ENCODE measurements at regions not wholly inside any gene's neighbourhood (a gene's known extent, or its start where the extent isn't known, plus 50 kb on each side); places are given as distances from the start of the nearest gene placed in this dataset.

DNA sequence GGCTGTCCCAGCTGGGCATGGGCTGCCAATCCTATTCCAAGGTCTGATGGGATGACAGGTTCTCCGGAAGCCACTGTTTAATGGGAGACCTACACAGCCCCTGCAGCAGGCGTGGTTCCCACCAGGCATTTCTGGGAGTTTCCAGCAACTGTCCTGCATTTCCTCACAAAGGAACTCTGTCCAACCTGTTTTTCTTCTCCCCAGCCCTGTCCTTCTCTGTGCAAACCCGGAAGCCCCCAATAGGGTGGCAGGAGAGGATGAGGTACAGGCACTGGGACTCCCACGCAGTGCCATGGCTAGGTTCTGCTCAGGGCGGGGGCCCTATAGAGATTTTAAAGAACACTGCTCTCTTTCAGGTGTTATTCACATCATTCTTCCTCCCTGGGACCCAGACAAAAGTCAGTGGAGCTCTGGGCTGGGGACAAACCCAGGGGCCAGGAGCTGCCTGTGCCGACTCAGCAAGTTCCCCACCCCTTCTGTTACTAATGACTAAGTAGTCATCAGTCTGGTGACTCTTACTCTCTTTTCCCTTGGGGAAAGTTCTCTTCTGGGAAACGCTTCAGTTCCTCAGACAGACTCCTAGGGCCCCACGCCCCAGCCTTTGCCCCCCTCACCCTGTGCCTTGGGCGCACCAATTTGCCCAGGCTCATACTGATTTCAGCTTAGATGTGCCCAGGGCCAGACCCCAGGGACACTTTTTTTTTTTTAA lies 97.7 kb downstream of the CD47 start:
- no peak for FAIRE-seq
- no peak for DNase-seq (ENCODE audit: insufficient read length)
- no peak for TF ChIP-seq POLR2AphosphoS5 (IDR thresholded peaks at IDR 0.05; ENCODE audit: low read depth, low read length)
- no peak for TF ChIP-seq TAF1 (IDR thresholded peaks at IDR 0.05; ENCODE audit: borderline replicate concordance, low read depth, low read length)

DNA sequence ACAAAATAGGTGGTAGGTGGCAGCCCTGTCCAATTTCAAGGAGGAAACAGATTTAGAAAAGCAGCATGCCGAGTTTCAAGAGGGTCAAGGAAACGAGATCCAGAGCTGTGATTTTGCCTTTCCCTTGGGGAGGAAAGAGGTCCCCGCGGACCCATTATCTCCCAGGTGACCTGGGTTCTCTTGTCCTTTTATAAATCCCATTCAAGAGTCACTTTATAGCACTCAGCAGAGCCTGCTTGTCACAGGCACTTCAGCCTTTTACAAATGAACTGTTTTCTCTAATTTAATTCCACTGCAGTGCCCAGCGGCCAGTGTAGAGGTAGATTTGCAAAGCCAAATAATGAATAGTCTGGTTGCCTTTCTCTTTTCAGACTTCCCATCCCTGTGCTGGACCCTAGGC lies 99.9 kb downstream of the CD47 start:
- TF ChIP-seq TAF1 (IDR thresholded peaks at IDR 0.05; ENCODE audit: borderline replicate concordance, low read depth, low read length): no peak
- no peak for FAIRE-seq
- no peak for DNase-seq (ENCODE audit: insufficient read length)

DNA sequence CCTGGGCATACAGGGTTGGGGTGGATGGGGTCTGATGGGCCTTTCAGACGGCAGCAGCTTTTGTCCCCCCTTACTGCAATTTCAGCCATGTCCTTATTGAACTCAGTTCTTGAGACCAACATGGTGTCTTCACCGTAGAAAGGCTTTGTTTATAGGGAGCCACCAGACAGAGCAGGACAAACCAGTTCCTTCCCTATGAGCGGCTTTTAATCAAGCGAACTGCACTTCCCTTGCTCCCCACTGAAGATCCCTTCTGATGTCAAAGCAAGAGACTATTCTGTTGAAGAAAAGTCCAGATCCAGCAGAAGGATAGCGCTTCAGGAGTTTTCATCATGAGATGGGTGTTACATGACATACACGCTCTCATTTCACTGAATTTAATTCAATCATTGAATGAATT lies 100.4 kb downstream of the CD47 start:
- TF ChIP-seq POLR2AphosphoS5 (IDR thresholded peaks at IDR 0.05; ENCODE audit: low read depth, low read length) (no peak), POLR2A (IDR thresholded peaks at IDR 0.05; ENCODE audit: low read depth, low read length) (no peak), TAF1 (IDR thresholded peaks at IDR 0.05; ENCODE audit: borderline replicate concordance, low read depth, low read length) (no peak)
- FAIRE-seq: no peak

DNA sequence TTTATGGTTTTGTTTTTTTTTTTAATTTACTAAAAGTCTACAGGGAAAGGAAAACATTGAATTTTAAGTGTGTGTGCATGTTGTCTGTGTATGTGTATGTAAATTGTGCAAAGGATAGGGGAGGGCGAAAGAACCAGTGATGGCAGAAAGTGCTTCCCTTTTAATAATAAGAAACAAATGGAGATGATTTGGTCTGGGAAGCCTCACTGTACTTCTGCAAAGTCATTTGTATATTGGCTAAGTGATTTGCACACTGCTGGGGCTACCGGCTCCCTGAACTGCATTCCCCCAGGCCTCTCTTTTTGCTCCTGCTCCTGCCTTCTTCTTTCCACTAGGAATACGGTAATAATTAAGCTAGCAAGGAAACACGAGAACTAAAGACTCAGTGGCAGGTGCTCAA lies 101.2 kb downstream of the CD47 start:
- TF ChIP-seq POLR2AphosphoS5 (IDR thresholded peaks at IDR 0.05; ENCODE audit: low read depth, low read length) (no peak), POLR2A (IDR thresholded peaks at IDR 0.05; ENCODE audit: low read depth, low read length) (no peak), TAF1 (IDR thresholded peaks at IDR 0.05; ENCODE audit: borderline replicate concordance, low read depth, low read length) (no peak)
- no peak for FAIRE-seq
- DNase-seq (ENCODE audit: insufficient read length): no peak

More for the DNA sequence above, 100.4 kb downstream of the CD47 start:
- no peak for DNase-seq (ENCODE audit: insufficient read length)

DNA sequence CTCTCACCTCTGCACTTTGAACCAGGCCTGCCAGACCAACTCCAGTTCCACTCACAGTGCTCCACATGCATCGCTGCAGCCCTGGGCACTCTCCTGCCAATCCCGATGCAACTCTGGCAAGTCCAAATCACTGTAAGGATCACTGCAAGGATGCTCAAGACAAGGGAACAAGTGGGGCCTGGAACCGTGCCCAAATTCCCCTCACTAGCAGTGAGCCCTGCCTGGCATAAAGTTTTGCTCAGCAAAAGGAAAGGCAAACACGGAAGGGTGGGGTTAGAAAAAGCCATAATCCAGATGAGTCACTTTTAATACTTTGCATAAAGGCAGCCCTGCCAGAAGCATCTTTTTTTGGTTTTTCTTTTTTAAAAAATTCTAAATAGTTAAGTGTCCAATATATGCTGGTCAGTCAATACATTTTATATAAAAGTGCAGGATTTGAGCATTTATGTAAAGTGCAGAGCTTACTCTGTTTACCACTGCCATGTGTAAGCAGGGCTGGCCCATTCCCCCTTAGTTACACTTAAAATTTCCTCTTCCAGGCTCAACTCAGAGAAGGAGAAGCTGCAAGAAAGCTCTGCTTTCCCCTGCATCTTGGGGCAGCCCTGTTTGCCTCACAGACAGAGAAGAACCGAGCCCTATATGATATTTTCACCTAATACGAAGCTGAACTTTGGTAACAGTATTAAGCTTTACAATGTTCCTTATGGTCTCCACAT lies 102.2 kb downstream of the CD47 start:
- DNase-seq (ENCODE audit: insufficient read length) (no peak), FAIRE-seq (no peak)
- TF ChIP-seq TAF1 (IDR thresholded peaks at IDR 0.05; ENCODE audit: borderline replicate concordance, low read depth, low read length): no peak
- TF ChIP-seq POLR2A (IDR thresholded peaks at IDR 0.05; ENCODE audit: low read depth, low read length): no peak
- no peak for TF ChIP-seq POLR2AphosphoS5 (IDR thresholded peaks at IDR 0.05; ENCODE audit: low read depth, low read length)

DNA sequence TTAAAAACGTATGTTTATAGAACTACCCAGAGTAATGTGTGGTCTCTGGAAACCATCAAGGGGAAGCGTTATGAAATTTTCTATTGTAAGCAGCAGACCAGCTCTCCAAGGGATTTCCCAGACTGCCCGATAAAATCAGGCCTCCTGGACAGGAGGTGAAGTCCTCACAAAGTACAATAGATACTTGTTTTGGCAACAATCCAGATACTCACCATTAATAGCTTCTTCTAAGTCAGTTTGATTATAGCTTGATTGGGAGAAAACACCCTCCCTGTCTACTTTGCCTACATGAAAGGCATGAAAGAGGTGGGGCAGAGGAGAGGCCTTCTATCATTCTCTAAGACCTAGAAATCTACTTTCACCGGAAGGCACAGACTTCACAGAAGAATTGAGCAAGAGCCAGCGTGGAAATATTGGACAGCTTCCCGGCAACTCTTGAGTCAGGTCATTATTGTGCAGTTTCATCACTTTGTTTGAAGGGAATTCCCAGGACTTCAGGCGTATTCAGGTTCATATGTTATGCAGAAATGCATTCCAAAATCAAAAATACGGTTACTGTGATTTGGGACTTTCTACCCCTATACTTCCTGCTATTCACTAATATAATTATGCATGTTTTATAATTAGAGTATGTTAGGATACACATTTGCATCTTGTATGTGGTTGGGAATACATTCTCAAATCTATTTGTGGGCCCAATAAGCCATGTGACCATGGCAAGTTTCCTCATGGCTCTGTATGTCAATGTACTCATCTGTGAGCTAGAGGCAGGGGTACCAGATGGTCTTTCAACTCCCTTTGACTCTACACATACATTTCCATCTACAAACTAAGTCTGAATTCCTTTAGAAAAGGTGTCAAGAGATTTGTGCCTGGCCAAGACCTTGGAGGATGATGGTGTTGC lies 103.5 kb downstream of the CD47 start:
- TF ChIP-seq POLR2A (IDR thresholded peaks at IDR 0.05; ENCODE audit: low read depth, low read length) (no peak), TAF1 (IDR thresholded peaks at IDR 0.05; ENCODE audit: borderline replicate concordance, low read depth, low read length) (no peak), POLR2AphosphoS5 (IDR thresholded peaks at IDR 0.05; ENCODE audit: low read depth, low read length) (no peak)
- FAIRE-seq: no peak
- no peak for DNase-seq (ENCODE audit: insufficient read length)

DNA sequence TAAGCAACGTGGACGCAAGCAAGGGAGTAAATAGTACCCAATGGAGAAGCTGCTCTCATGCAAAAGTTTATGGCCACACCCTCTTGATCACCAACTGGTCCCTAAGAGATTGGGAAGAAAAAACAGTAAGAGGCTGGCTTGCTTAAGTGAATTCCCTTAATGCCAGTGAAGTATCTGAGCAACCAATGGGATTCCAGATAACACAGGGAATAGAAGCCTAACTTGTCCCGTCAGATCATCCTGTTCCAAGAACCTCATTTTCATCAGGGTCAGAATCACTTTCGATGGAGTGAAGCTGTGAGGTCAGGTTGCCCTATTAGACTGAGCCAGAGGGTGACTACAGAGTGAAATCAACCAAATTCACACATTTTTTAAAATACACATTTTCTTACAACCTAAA lies 104.3 kb downstream of the CD47 start:
- no peak for DNase-seq (ENCODE audit: insufficient read length)
- TF ChIP-seq TAF1 (IDR thresholded peaks at IDR 0.05; ENCODE audit: borderline replicate concordance, low read depth, low read length) (no peak), POLR2AphosphoS5 (IDR thresholded peaks at IDR 0.05; ENCODE audit: low read depth, low read length) (no peak), POLR2A (IDR thresholded peaks at IDR 0.05; ENCODE audit: low read depth, low read length) (no peak)
- FAIRE-seq: no peak

DNA sequence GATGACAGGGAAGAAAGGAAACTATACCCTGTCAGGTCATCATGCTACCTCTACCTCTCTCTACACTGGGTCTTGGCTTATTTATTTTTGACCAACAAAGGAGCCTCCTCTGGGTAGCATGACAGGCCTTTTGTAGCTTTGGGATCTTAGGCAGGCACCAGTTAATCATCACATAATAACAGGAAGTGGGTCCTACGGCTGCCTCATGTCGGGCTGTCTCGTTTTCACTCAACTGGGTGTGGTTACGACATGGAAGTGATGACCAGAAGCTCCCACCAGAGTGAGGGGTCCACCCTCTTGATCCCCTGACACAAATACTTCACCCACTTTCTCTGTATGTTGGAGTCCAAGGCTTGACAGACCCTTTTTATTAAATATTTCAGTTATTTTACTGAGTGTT lies 105.3 kb downstream of the CD47 start:
- FAIRE-seq: peak; percentile 51
- TF ChIP-seq TAF1 (IDR thresholded peaks at IDR 0.05; ENCODE audit: borderline replicate concordance, low read depth, low read length) (no peak), POLR2A (IDR thresholded peaks at IDR 0.05; ENCODE audit: low read depth, low read length) (no peak), POLR2AphosphoS5 (IDR thresholded peaks at IDR 0.05; ENCODE audit: low read depth, low read length) (no peak)

DNA sequence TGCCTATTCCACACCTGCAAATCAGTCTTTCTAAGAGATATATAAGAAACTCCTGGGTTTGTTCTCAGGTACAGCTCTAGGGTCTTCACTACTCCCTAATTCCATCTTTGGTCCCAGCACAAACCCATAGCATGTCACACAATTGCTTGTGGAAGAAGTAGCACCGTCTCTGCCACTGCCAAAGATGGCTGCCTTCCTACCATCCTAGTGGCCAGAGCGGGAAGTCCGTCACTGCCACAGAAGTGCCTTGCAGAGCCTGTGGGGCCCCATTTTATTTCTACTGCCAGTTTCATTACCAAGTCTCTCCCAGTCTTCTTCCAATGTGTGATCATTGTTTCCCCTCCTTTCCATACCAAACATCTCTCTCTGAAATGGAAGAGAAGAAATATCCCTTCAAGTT lies 107.6 kb downstream of the CD47 start:
- TF ChIP-seq POLR2AphosphoS5 (IDR thresholded peaks at IDR 0.05; ENCODE audit: low read depth, low read length) (no peak), TAF1 (IDR thresholded peaks at IDR 0.05; ENCODE audit: borderline replicate concordance, low read depth, low read length) (no peak), POLR2A (IDR thresholded peaks at IDR 0.05; ENCODE audit: low read depth, low read length) (no peak)
- DNase-seq (ENCODE audit: insufficient read length) (no peak), FAIRE-seq (no peak)

More for the DNA sequence above, 105.3 kb downstream of the CD47 start:
- no peak for DNase-seq (ENCODE audit: insufficient read length)

DNA sequence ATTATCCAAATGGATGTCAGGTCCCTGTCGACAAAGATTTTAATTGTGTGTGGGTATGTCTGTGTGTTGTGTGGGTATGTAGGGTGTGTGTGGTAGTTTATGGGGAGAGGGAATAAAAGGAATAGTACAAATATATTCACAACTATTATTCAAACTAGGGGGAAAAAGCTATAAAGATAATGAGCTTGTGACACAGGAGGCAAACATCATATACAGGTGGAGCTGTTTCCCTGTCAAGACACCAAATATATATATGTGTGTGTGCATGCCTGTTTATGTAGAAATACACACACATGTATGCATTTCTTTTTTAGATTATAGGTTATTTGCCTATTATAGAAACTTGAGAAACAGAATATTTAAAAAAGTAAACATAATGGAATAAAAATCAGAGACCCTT lies 108.7 kb downstream of the CD47 start:
- TF ChIP-seq POLR2AphosphoS5 (IDR thresholded peaks at IDR 0.05; ENCODE audit: low read depth, low read length) (no peak), POLR2A (IDR thresholded peaks at IDR 0.05; ENCODE audit: low read depth, low read length) (no peak), TAF1 (IDR thresholded peaks at IDR 0.05; ENCODE audit: borderline replicate concordance, low read depth, low read length) (no peak)

DNA sequence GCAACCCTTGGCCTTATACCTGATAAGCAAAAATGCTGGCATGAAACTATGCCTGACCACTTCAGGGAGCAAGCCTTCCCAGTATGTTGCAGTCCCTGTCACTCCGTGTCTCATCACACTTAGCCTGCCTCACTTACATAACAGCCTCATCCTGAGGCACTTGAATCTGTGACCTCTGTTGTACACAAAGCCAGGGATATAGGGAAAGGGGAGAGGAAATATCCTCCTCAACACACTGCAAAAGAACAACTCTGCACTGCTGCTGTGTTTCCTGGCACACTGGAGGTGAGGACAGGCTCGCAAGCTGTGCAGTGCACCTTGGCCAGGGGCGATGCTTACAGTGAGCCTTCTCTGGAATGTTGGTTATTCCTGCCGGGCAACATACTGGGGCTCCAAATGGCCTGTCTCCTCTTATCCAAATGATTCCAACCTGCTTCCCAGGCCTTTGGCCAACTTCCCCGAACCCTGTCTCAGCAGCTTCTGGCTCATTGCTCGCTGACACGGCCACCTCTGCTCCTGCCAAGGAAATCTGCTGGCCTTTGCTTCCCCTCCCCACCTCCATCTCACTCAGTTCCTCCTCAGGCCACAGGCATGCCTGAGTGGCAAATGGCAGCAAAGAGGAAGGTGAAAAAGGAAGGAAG lies 109.2 kb downstream of the CD47 start:
- DNase-seq (ENCODE audit: insufficient read length) (no peak), FAIRE-seq (no peak)
- no peak for TF ChIP-seq POLR2AphosphoS5 (IDR thresholded peaks at IDR 0.05; ENCODE audit: low read depth, low read length)
- TF ChIP-seq POLR2A (IDR thresholded peaks at IDR 0.05; ENCODE audit: low read depth, low read length): no peak
- no peak for TF ChIP-seq TAF1 (IDR thresholded peaks at IDR 0.05; ENCODE audit: borderline replicate concordance, low read depth, low read length)

More for the DNA sequence above, 108.7 kb downstream of the CD47 start:
- no peak for FAIRE-seq
- no peak for DNase-seq (ENCODE audit: insufficient read length)
